Esophagus muscularis mucosa (tissue), 3 donors: ENCODE measurements at regions not wholly inside any gene's neighbourhood (a gene's known extent, or its start where the extent isn't known, plus 50 kb on each side); places are given as distances from the start of the nearest gene placed in this dataset.

ENCODE experiments used
- CTCF ChIP-seq, 3 experiments: fragments of 200-600 bp in 2 of 3; fragments of 450-650 bp in 1 of 3; sonication (generic) in 2 of 3; IDR thresholded peaks; one replicate each; pipeline ENCODE4 v1.5.1; 2017 to 2019; ENCODE audit warnings: antibody characterized with exemption in 3 of 3, mild to moderate bottlenecking in 2 of 3, moderate library complexity in 1 of 3
- POLR2A ChIP-seq: fragments of 450-650 bp; IDR thresholded peaks from one replicate; pipeline ENCODE4 v1.6.1; 2017; ENCODE audit warnings: antibody characterized with exemption, moderate library complexity, mild to moderate bottlenecking, low read depth
- POLR2AphosphoS5 ChIP-seq, 2 donors: sonication (generic); formaldehyde crosslinking; IDR thresholded peaks; one replicate each; pipeline ENCODE4 v1.6.1; 2017; ENCODE audit warnings: antibody characterized with exemption in 2 of 2

GRCh38 chr5:117803533-117803932 lies 1184.8 kb downstream of the DTWD2 start:
- TF ChIP-seq POLR2A: no peak
- no peak for TF ChIP-seq POLR2AphosphoS5 (IDR thresholded peaks at IDR 0.05)
- TF ChIP-seq CTCF (IDR thresholded peaks at IDR 0.05): no peak
